A673 (cell line): ENCODE measurements at regions not wholly inside any gene's neighbourhood (a gene's known extent, or its start where the extent isn't known, plus 50 kb on each side); places are given as distances from the start of the nearest gene placed in this dataset.

Experiments used
- BruUV-seq: library from RNA; stranded (reverse); fragments of 400-500 nt; replicated peaks from 2 replicates; lab custom pipeline; 2021; lab: Mats Ljungman, UMichigan
- CTCF ChIA-PET: fragments of 300-600 bp; sonication (Branson Sonifier 250); formaldehyde crosslinking; loops from one replicate; lab custom pipeline; 2022; ENCODE audit warnings: antibody characterized with exemption; lab: Charles Lee
- POLR2A ChIA-PET: fragments of 300-600 bp; sonication (Branson Sonifier 250); formaldehyde crosslinking; loops from one replicate; lab custom pipeline; 2022; ENCODE audit warnings: antibody characterized with exemption; ENCODE audit not compliant: low non-redundant PET; lab: Charles Lee
- DNase-seq: peaks from one replicate; pipeline ENCODE4 v3.0.0-alpha.2; 2015; ENCODE audit warnings: low spot score
- H3K27ac ChIP-seq: fragments of 200-600 bp; sonication (generic); 2 replicates; pipeline ENCODE4 v1.5.1; 2016; ENCODE audit warnings: mixed run types, low read depth, mild to moderate bottlenecking, mixed read lengths, antibody characterized with exemption, low read length; ENCODE audit not compliant: poor library complexity, severe bottlenecking
- H3K27me3 ChIP-seq: fragments of 200-600 bp; sonication (generic); replicated peaks from 2 replicates; pipeline ENCODE4 v1.6.1; 2017; ENCODE audit warnings: mixed run types, low read depth, mild to moderate bottlenecking, mixed read lengths, antibody characterized with exemption, low read length; ENCODE audit not compliant: insufficient read depth, poor library complexity
- H3K36me3 ChIP-seq: fragments of 200-600 bp; sonication (generic); 2 replicates; pipeline ENCODE4 v1.6.1; 2016; ENCODE audit warnings: mixed run types, mild to moderate bottlenecking, mixed read lengths, antibody characterized with exemption, low read length; ENCODE audit not compliant: insufficient read depth, poor library complexity, severe bottlenecking
- H3K4me1 ChIP-seq: fragments of 200-600 bp; sonication (generic); 2 replicates; pipeline ENCODE4 v1.6.1; 2017; ENCODE audit warnings: mixed run types, mild to moderate bottlenecking, mixed read lengths, antibody characterized with exemption, low read length; ENCODE audit not compliant: insufficient read depth, poor library complexity, severe bottlenecking
- H3K4me3 ChIP-seq: fragments of 200-600 bp; sonication (generic); 2 replicates; pipeline ENCODE4 v1.5.1; 2016; ENCODE audit warnings: low read depth, mixed run types, mild to moderate bottlenecking, mixed read lengths, low read length; ENCODE audit not compliant: poor library complexity, severe bottlenecking
- H3K9me3 ChIP-seq: fragments of 200-600 bp; sonication (generic); 2 replicates; pipeline ENCODE4 v1.6.1; 2016; ENCODE audit warnings: mixed run types, low read depth, mild to moderate bottlenecking, mixed read lengths, antibody characterized with exemption, low read length; ENCODE audit not compliant: poor library complexity, severe bottlenecking
- EZH2 ChIP-seq: fragments of 200-600 bp; sonication (generic); IDR thresholded peaks from 2 replicates; pipeline ENCODE4 v1.6.1; 2017; ENCODE audit warnings: borderline replicate concordance, low read depth, mild to moderate bottlenecking, mixed read lengths, antibody characterized with exemption, low read length; ENCODE audit not compliant: poor library complexity, severe bottlenecking
- intact Hi-C: fragments of 100-400 bp; cut with micrococcal nuclease; formaldehyde crosslinking; loops from one replicate; pipeline ENCODE4 v1.10.0; 2022; ENCODE audit not compliant: unreplicated experiment
- TF ChIP-seq, protein P1 (sequence below): fragments of 300-800, 200-600 bp; sonication (generic); conservative IDR thresholded peaks from 2 replicates; pipeline ENCODE4 v1.5.1; 2017; ENCODE audit warnings: low read depth, mild to moderate bottlenecking, antibody characterized with exemption, low read length, moderate library complexity, mixed read lengths

DNA sequence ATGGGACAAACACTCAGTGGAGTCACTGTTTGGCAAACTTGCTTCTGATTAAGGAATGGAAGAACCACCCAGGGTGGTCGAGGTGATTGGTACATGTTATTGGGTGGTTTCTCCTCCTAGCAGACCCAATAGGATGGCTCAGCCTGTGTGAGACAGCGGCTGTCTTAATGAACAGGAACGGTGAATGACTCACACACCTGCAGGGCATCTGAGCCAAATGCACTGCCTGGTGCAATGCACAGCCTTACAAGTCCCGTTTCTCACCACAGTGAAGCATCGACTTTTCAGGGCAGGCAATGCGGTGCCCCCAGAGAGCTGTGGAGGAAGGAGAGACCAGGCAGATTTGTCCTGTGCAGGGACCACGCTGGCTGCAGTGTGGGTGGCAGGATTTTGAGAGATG, 238.5 kb downstream of the FGF9 start:
- Histone ChIP-seq H3K27ac (no peak overlapping the region), H3K4me3 (no peak overlapping the region), H3K9me3 (no peaks in the 10 kb centered on the region), H3K36me3 (no peaks in the 10 kb centered on the region), H3K4me1 (no peaks in the 10 kb centered on the region), H3K27me3 (no peaks in the 10 kb centered on the region)
- TF ChIP-seq, protein P1, sequence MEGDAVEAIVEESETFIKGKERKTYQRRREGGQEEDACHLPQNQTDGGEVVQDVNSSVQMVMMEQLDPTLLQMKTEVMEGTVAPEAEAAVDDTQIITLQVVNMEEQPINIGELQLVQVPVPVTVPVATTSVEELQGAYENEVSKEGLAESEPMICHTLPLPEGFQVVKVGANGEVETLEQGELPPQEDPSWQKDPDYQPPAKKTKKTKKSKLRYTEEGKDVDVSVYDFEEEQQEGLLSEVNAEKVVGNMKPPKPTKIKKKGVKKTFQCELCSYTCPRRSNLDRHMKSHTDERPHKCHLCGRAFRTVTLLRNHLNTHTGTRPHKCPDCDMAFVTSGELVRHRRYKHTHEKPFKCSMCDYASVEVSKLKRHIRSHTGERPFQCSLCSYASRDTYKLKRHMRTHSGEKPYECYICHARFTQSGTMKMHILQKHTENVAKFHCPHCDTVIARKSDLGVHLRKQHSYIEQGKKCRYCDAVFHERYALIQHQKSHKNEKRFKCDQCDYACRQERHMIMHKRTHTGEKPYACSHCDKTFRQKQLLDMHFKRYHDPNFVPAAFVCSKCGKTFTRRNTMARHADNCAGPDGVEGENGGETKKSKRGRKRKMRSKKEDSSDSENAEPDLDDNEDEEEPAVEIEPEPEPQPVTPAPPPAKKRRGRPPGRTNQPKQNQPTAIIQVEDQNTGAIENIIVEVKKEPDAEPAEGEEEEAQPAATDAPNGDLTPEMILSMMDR: no peak
- TF ChIP-seq EZH2: no peak
- no TSS peak for BruUV-seq
- intact Hi-C loops: no loop called here
- POLR2A ChIA-PET: no interaction called here
- DNase-seq: no peak
- CTCF ChIA-PET: no interaction called here

GRCh38 chr13:21910546-21910945, 239.7 kb downstream of the FGF9 start:
- no peaks in the 10 kb centered on the region for H3K9me3 ChIP-seq
- no peak overlapping the region for H3K27ac ChIP-seq
- TF ChIP-seq, protein P1: no peak
- TF ChIP-seq EZH2: no peak
- no peaks in the 10 kb centered on the region for H3K36me3 ChIP-seq
- ChIA-PET POLR2A (no interaction called here), CTCF (no interaction called here)
- BruUV-seq: no TSS peak
- H3K4me1 ChIP-seq: no peaks in the 10 kb centered on the region
- intact Hi-C loops: no loop called here
- H3K4me3 ChIP-seq: no peak overlapping the region
- H3K27me3 ChIP-seq: no peaks in the 10 kb centered on the region
- no peak for DNase-seq

DNA sequence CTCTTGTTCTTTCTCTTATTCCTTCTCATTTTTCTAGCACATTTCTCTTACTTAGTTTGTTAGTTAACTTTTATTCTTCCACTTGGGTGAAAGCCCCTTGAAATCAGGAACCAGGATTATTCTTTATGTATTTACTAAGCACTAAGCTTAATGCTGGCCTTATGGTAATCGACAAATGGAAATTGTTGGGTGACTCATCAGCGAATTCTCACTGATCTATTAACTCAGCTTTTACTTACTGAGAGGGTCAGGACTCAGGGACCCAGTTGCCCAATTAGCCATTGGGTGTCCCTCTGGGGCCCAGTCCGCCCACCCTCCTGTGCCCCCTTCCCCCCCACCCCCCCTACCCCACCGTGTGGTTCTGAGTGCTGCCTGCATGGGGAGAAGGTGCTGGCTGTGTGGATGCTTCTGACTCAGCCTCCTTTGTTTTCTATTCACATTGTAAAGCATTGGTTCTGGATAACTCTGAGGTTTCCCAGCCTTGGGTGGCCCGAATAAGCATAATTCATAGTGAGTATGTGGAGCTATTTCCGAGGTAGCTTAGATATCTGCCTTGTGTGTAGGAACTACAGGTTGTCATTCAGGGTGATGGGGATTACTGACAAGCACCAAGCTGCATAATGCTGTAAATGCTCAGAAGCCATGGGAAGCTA, 240.9 kb downstream of the FGF9 start:
- Histone ChIP-seq H3K36me3 (no peaks in the 10 kb centered on the region), H3K9me3 (no peaks in the 10 kb centered on the region), H3K4me1 (no peaks in the 10 kb centered on the region), H3K4me3 (no peak overlapping the region), H3K27me3 (no peaks in the 10 kb centered on the region), H3K27ac (no peak overlapping the region)
- TF ChIP-seq, protein P1: no peak
- TF ChIP-seq EZH2: no peak
- DNase-seq: no peak
- intact Hi-C loops: no loop called here
- BruUV-seq: no TSS peak
- ChIA-PET POLR2A (no interaction called here), CTCF (no interaction called here)
